ENCODE measurements at regions not wholly inside any gene's neighbourhood (a gene's known extent, or its start where the extent isn't known, plus 50 kb on each side); places are given as distances from the start of the nearest gene placed in this dataset.

GRCh38 chr4:19372390-19372789 is 879.3 kb upstream of the SLIT2 start:
- Histone ChIP-seq H3K9me3 (ENCODE audit: insufficient read depth, low read depth, low read length) (no peaks in the 10 kb centered on the region), H3K9ac (ENCODE audit: low read depth, low read length) (no peak overlapping the region), H3K27ac (ENCODE audit: low read depth, low read length) (no peak overlapping the region), H3K27me3 (ENCODE audit: insufficient read depth, low read length) (no peaks in the 10 kb centered on the region), H3K4me1 (ENCODE audit: insufficient read depth, low read length) (no peaks in the 10 kb centered on the region), H3K36me3 (ENCODE audit: insufficient read depth, low read length) (no peaks in the 10 kb centered on the region), H3K4me3 (ENCODE audit: low read length) (no peak overlapping the region)
- 93% methylated on average over 2 of the region's 2 CpGs for WGBS

- WGBS, result 94% methylated on average over 3 of the region's 3 CpGs
- Histone ChIP-seq H3K27ac (ENCODE audit: low read depth, low read length) (no peak overlapping the region), H3K9ac (ENCODE audit: low read depth, low read length) (no peak overlapping the region), H3K4me1 (ENCODE audit: insufficient read depth, low read length) (no peaks in the 10 kb centered on the region), H3K36me3 (ENCODE audit: insufficient read depth, low read length) (no peaks in the 10 kb centered on the region), H3K9me3 (ENCODE audit: insufficient read depth, low read depth, low read length) (no peaks in the 10 kb centered on the region), H3K4me3 (ENCODE audit: low read length) (no peak overlapping the region), H3K27me3 (ENCODE audit: insufficient read depth, low read length) (no peaks in the 10 kb centered on the region)
These were observed 882.9 kb upstream of the SLIT2 start for GRCh38 chr4:19368800-19369199.

- 100% methylated on average over 2 of the region's 2 CpGs for WGBS
- Histone ChIP-seq H3K9ac (ENCODE audit: low read depth, low read length) (no peak overlapping the region), H3K9me3 (ENCODE audit: insufficient read depth, low read depth, low read length) (no peaks in the 10 kb centered on the region), H3K4me3 (ENCODE audit: low read length) (no peak overlapping the region), H3K36me3 (ENCODE audit: insufficient read depth, low read length) (no peaks in the 10 kb centered on the region), H3K4me1 (ENCODE audit: insufficient read depth, low read length) (no peaks in the 10 kb centered on the region), H3K27ac (ENCODE audit: low read depth, low read length) (no peak overlapping the region), H3K27me3 (ENCODE audit: insufficient read depth, low read length) (no peaks in the 10 kb centered on the region)
These were observed 884.8 kb upstream of the SLIT2 start for GRCh38 chr4:19366916-19367315.

GRCh38 chr4:19358015-19358414 is 893.7 kb upstream of the SLIT2 start:
- no peak overlapping the region for H3K9ac ChIP-seq (ENCODE audit: low read depth, low read length)
- H3K27ac ChIP-seq (ENCODE audit: low read depth, low read length), result no peak overlapping the region
- no peaks in the 10 kb centered on the region for H3K36me3 ChIP-seq (ENCODE audit: insufficient read depth, low read length)
- no peak overlapping the region for H3K4me3 ChIP-seq (ENCODE audit: low read length)
- H3K4me1 ChIP-seq (ENCODE audit: insufficient read depth, low read length), result no peaks in the 10 kb centered on the region
- H3K9me3 ChIP-seq (ENCODE audit: insufficient read depth, low read depth, low read length), result no peaks in the 10 kb centered on the region
- H3K27me3 ChIP-seq (ENCODE audit: insufficient read depth, low read length), result no peaks in the 10 kb centered on the region
- WGBS, result 80% methylated on average over 2 of the region's 2 CpGs

- no peaks in the 10 kb centered on the region for H3K9me3 ChIP-seq (ENCODE audit: insufficient read depth, low read depth, low read length)
- H3K4me1 ChIP-seq (ENCODE audit: insufficient read depth, low read length), result no peaks in the 10 kb centered on the region
- no peaks in the 10 kb centered on the region for H3K36me3 ChIP-seq (ENCODE audit: insufficient read depth, low read length)
- no peak overlapping the region for H3K27ac ChIP-seq (ENCODE audit: low read depth, low read length)
- no peak overlapping the region for H3K9ac ChIP-seq (ENCODE audit: low read depth, low read length)
- H3K27me3 ChIP-seq (ENCODE audit: insufficient read depth, low read length), result no peaks in the 10 kb centered on the region
- no peak overlapping the region for H3K4me3 ChIP-seq (ENCODE audit: low read length)
- WGBS, result 100% methylated on average over 1 of the region's 1 CpG
These were observed 902.3 kb upstream of the SLIT2 start for GRCh38 chr4:19349416-19349815.

- H3K27me3 ChIP-seq (ENCODE audit: insufficient read depth, low read length), result no peaks in the 10 kb centered on the region
- H3K27ac ChIP-seq (ENCODE audit: low read depth, low read length), result no peak overlapping the region
- H3K9me3 ChIP-seq (ENCODE audit: insufficient read depth, low read depth, low read length), result no peaks in the 10 kb centered on the region
- no peaks in the 10 kb centered on the region for H3K4me1 ChIP-seq (ENCODE audit: insufficient read depth, low read length)
- no peaks in the 10 kb centered on the region for H3K36me3 ChIP-seq (ENCODE audit: insufficient read depth, low read length)
- no peak overlapping the region for H3K4me3 ChIP-seq (ENCODE audit: low read length)
- no peak overlapping the region for H3K9ac ChIP-seq (ENCODE audit: low read depth, low read length)
These were observed 903.0 kb upstream of the SLIT2 start for GRCh38 chr4:19348746-19349145.

- Histone ChIP-seq H3K9ac (ENCODE audit: low read depth, low read length) (no peak overlapping the region), H3K36me3 (ENCODE audit: insufficient read depth, low read length) (no peaks in the 10 kb centered on the region), H3K27me3 (ENCODE audit: insufficient read depth, low read length) (no peaks in the 10 kb centered on the region), H3K4me3 (ENCODE audit: low read length) (no peak overlapping the region), H3K27ac (ENCODE audit: low read depth, low read length) (no peak overlapping the region), H3K4me1 (ENCODE audit: insufficient read depth, low read length) (no peaks in the 10 kb centered on the region), H3K9me3 (ENCODE audit: insufficient read depth, low read depth, low read length) (no peaks in the 10 kb centered on the region)
- WGBS, result 98% methylated on average over 3 of the region's 3 CpGs
These were observed 905.1 kb upstream of the SLIT2 start for GRCh38 chr4:19346636-19347035.

GRCh38 chr4:19329631-19330030 is 922.1 kb upstream of the SLIT2 start:
- WGBS, result 100% methylated on average over 1 of the region's 1 CpG
- Histone ChIP-seq H3K27me3 (ENCODE audit: insufficient read depth, low read length) (no peaks in the 10 kb centered on the region), H3K4me1 (ENCODE audit: insufficient read depth, low read length) (no peaks in the 10 kb centered on the region), H3K36me3 (ENCODE audit: insufficient read depth, low read length) (no peaks in the 10 kb centered on the region), H3K9me3 (ENCODE audit: insufficient read depth, low read depth, low read length) (no peaks in the 10 kb centered on the region), H3K4me3 (ENCODE audit: low read length) (no peak overlapping the region), H3K9ac (ENCODE audit: low read depth, low read length) (no peak overlapping the region), H3K27ac (ENCODE audit: low read depth, low read length) (no peak overlapping the region)

- WGBS, result 94% methylated on average over 4 of the region's 4 CpGs
- no peaks in the 10 kb centered on the region for H3K9me3 ChIP-seq (ENCODE audit: insufficient read depth, low read depth, low read length)
- H3K4me1 ChIP-seq (ENCODE audit: insufficient read depth, low read length), result no peaks in the 10 kb centered on the region
- no peaks in the 10 kb centered on the region for H3K27me3 ChIP-seq (ENCODE audit: insufficient read depth, low read length)
- no peaks in the 10 kb centered on the region for H3K36me3 ChIP-seq (ENCODE audit: insufficient read depth, low read length)
- H3K9ac ChIP-seq (ENCODE audit: low read depth, low read length), result no peak overlapping the region
- no peak overlapping the region for H3K4me3 ChIP-seq (ENCODE audit: low read length)
- no peak overlapping the region for H3K27ac ChIP-seq (ENCODE audit: low read depth, low read length)
These were observed 922.6 kb upstream of the SLIT2 start for GRCh38 chr4:19329077-19329476.

GRCh38 chr4:19327364-19327763 is 924.3 kb upstream of the SLIT2 start:
- Histone ChIP-seq H3K4me3 (ENCODE audit: low read length) (no peak overlapping the region), H3K36me3 (ENCODE audit: insufficient read depth, low read length) (no peaks in the 10 kb centered on the region), H3K27me3 (ENCODE audit: insufficient read depth, low read length) (no peaks in the 10 kb centered on the region), H3K9me3 (ENCODE audit: insufficient read depth, low read depth, low read length) (no peaks in the 10 kb centered on the region), H3K9ac (ENCODE audit: low read depth, low read length) (no peak overlapping the region), H3K4me1 (ENCODE audit: insufficient read depth, low read length) (no peaks in the 10 kb centered on the region), H3K27ac (ENCODE audit: low read depth, low read length) (no peak overlapping the region)
- 91% methylated on average over 1 of the region's 1 CpG for WGBS

GRCh38 chr4:19324184-19324583 is 927.5 kb upstream of the SLIT2 start:
- H3K9me3 ChIP-seq (ENCODE audit: insufficient read depth, low read depth, low read length), result no peaks in the 10 kb centered on the region
- no peak overlapping the region for H3K9ac ChIP-seq (ENCODE audit: low read depth, low read length)
- no peaks in the 10 kb centered on the region for H3K36me3 ChIP-seq (ENCODE audit: insufficient read depth, low read length)
- H3K4me3 ChIP-seq (ENCODE audit: low read length), result no peak overlapping the region
- H3K27me3 ChIP-seq (ENCODE audit: insufficient read depth, low read length), result no peaks in the 10 kb centered on the region
- no peak overlapping the region for H3K27ac ChIP-seq (ENCODE audit: low read depth, low read length)
- peaks cover 7% of the 10 kb centered on the region for H3K4me1 ChIP-seq (ENCODE audit: insufficient read depth, low read length)

GRCh38 chr4:19319607-19320006 is 932.1 kb upstream of the SLIT2 start:
- Histone ChIP-seq H3K9ac (ENCODE audit: low read depth, low read length) (no peak overlapping the region), H3K9me3 (ENCODE audit: insufficient read depth, low read depth, low read length) (no peaks in the 10 kb centered on the region), H3K4me1 (ENCODE audit: insufficient read depth, low read length) (peaks cover 7% of the 10 kb centered on the region), H3K27me3 (ENCODE audit: insufficient read depth, low read length) (no peaks in the 10 kb centered on the region), H3K27ac (ENCODE audit: low read depth, low read length) (no peak overlapping the region), H3K36me3 (ENCODE audit: insufficient read depth, low read length) (no peaks in the 10 kb centered on the region), H3K4me3 (ENCODE audit: low read length) (no peak overlapping the region)
- 96% methylated on average over 1 of the region's 1 CpG for WGBS

Data from HUES64 (cell line).